ENCODE measurements at regions not wholly inside any gene's neighbourhood (a gene's known extent, or its start where the extent isn't known, plus 50 kb on each side); places are given as distances from the start of the nearest gene placed in this dataset.

DNA sequence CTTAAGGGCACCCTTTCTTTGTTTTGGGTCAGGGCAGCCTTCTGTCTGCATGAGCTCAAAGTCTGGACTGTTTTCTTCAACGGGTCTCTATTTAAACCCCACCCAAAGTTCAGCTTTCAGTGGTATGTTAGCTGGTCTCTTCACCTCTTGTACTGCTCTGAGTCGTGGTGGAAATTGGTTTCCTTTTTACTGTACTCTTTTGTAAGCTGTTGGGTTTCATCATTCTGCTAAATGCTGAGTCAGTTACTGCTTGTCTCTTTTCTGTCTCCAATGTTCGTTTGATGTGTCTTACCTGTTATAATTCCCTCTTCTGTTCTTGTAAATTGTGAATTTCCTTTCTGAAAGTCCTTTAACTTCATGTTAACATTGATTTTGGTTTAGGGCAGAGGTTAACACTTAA, 64.1 kb upstream of the MALRD1 start:
- no peaks in the 10 kb centered on the region for H3K27me3 ChIP-seq (ENCODE audit: low read length)
- no peak overlapping the region for H3K4me2 ChIP-seq (ENCODE audit: low read length)
- H3K9me2 ChIP-seq (replicated peaks; ENCODE audit: low read length) = no peaks in the 10 kb centered on the region
- ChIA-PET POLR2A (ENCODE audit: unreplicated experiment) (no interaction called here), CTCF (interaction anchor here (0.7 kb wide), 1 partner anchor 801 kb away, joined by 3 read pairs; no protein-coding TSS in a partner anchor)
- H3K9me3 ChIP-seq (ENCODE audit: low read length) = no peaks in the 10 kb centered on the region
- no peak overlapping the region for H3K9ac ChIP-seq (ENCODE audit: low read length)
- no peak overlapping the region for H2AFZ ChIP-seq (ENCODE audit: low read length)
- H3K79me2 ChIP-seq (ENCODE audit: low read length) = no peaks in the 10 kb centered on the region
- intact Hi-C loops (cut with micrococcal nuclease) = no loop called here
- H4K20me1 ChIP-seq (ENCODE audit: low read length) = no peaks in the 10 kb centered on the region
- no peak overlapping the region for H3K27ac ChIP-seq (ENCODE audit: low read length)
- DNase-seq (no peak), ATAC-seq (no peak)
- no peak overlapping the region for H3K4me3 ChIP-seq (ENCODE audit: low read length)
- BruUV-seq (replicated peaks) = no TSS peak
- H3K36me3 ChIP-seq (ENCODE audit: low read depth, low read length) = no peaks in the 10 kb centered on the region
- H3F3A ChIP-seq (ENCODE audit: low read length, unreplicated experiment) = no peaks in the 10 kb centered on the region
- H3K4me1 ChIP-seq (ENCODE audit: insufficient read depth, low read length) = no peaks in the 10 kb centered on the region
- TF ChIP-seq EZH2phosphoT487 (IDR thresholded peaks at IDR 0.05; ENCODE audit: borderline replicate concordance, low read length) (no peak), EZH2 (IDR thresholded peaks at IDR 0.05; ENCODE audit: low read length, unreplicated experiment) (no peak)
- TF ChIP-seq, protein P1, sequence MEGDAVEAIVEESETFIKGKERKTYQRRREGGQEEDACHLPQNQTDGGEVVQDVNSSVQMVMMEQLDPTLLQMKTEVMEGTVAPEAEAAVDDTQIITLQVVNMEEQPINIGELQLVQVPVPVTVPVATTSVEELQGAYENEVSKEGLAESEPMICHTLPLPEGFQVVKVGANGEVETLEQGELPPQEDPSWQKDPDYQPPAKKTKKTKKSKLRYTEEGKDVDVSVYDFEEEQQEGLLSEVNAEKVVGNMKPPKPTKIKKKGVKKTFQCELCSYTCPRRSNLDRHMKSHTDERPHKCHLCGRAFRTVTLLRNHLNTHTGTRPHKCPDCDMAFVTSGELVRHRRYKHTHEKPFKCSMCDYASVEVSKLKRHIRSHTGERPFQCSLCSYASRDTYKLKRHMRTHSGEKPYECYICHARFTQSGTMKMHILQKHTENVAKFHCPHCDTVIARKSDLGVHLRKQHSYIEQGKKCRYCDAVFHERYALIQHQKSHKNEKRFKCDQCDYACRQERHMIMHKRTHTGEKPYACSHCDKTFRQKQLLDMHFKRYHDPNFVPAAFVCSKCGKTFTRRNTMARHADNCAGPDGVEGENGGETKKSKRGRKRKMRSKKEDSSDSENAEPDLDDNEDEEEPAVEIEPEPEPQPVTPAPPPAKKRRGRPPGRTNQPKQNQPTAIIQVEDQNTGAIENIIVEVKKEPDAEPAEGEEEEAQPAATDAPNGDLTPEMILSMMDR (conservative IDR thresholded peaks at IDR 0.05; ENCODE audit: low read depth, low read length) = no peak

DNA sequence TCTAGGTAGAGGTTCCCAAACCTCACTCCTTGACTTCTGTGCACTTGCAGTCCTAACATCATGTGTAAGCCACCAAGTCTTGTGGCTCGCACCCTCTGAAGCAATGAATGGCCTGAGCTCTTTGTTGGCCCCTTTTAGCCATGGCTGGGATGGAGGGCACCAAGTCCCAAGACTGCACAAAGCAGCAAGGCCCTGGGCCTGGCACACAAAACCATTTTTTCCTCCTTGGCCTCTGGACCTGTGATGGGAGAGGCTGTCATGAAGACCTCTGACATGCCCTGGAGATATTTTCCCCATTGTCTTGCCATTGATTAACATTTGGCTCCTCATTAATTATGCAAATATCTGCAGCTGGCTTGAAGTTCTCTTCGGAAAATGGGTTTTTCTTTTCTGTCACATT, 60.3 kb upstream of the MALRD1 start:
- H4K20me1 ChIP-seq (ENCODE audit: low read length) = no peaks in the 10 kb centered on the region
- H3K4me3 ChIP-seq (ENCODE audit: low read length) = no peak overlapping the region
- ChIA-PET POLR2A (ENCODE audit: unreplicated experiment) (no interaction called here), CTCF (no interaction called here)
- no TSS peak for BruUV-seq (replicated peaks)
- TF ChIP-seq, protein P1 (conservative IDR thresholded peaks at IDR 0.05; ENCODE audit: low read depth, low read length) = no peak
- TF ChIP-seq EZH2 (IDR thresholded peaks at IDR 0.05; ENCODE audit: low read length, unreplicated experiment) (no peak), EZH2phosphoT487 (IDR thresholded peaks at IDR 0.05; ENCODE audit: borderline replicate concordance, low read length) (no peak)
- ATAC-seq (no peak), DNase-seq (no peak)
- H3K36me3 ChIP-seq (ENCODE audit: low read depth, low read length) = no peaks in the 10 kb centered on the region
- no peaks in the 10 kb centered on the region for H3K4me1 ChIP-seq (ENCODE audit: insufficient read depth, low read length)
- no peaks in the 10 kb centered on the region for H3K27me3 ChIP-seq (ENCODE audit: low read length)
- intact Hi-C loops (cut with micrococcal nuclease) = no loop called here
- H3K4me2 ChIP-seq (ENCODE audit: low read length) = no peak overlapping the region
- H3K27ac ChIP-seq (ENCODE audit: low read length) = no peak overlapping the region
- H3K9me3 ChIP-seq (ENCODE audit: low read length) = no peaks in the 10 kb centered on the region
- no peaks in the 10 kb centered on the region for H3K79me2 ChIP-seq (ENCODE audit: low read length)
- H3F3A ChIP-seq (ENCODE audit: low read length, unreplicated experiment) = no peaks in the 10 kb centered on the region
- H3K9me2 ChIP-seq (replicated peaks; ENCODE audit: low read length) = no peaks in the 10 kb centered on the region
- no peak overlapping the region for H3K9ac ChIP-seq (ENCODE audit: low read length)
- no peak overlapping the region for H2AFZ ChIP-seq (ENCODE audit: low read length)
